HUDEP-2 (cell line): ENCODE measurements at regions not wholly inside any gene's neighbourhood (a gene's known extent, or its start where the extent isn't known, plus 50 kb on each side); places are given as distances from the start of the nearest gene placed in this dataset.
"Not testable (repeated sequence)": the region's sequence is repeated elsewhere in the genome, so short reads cannot be mapped to it uniquely, and the experiment has no call there.

Experiments used
- DNase-seq, 76 experiments: peaks; one replicate each; lab custom pipeline; 2025; ENCODE audit not compliant: unreplicated experiment in 76 of 76; lab: John Stamatoyannopoulos, UW

- DNase-seq: no peak
Observed at GRCh38 chr16:56029026-56029425, 153.9 kb upstream of the CES5A start.

DNA sequence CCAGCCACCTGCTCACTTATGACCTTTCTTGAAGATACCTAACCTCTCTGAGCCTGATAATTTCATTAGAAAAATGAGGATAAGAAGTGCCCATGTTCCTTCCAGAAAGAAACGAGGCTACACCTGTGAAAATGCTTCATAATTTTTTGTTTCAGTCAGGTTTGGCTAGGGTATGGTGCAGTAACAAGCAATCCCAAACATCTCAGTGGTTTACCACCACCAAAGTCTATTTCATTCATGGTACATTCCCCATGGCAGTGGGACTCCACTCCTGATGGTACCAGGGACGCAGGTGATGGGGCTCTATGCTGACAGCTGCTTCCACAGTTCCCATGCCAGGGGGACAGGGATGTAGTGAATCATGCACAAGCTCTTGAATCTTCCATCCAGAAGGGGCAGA, 147.6 kb upstream of the CES5A start:
- no peak for DNase-seq

DNA sequence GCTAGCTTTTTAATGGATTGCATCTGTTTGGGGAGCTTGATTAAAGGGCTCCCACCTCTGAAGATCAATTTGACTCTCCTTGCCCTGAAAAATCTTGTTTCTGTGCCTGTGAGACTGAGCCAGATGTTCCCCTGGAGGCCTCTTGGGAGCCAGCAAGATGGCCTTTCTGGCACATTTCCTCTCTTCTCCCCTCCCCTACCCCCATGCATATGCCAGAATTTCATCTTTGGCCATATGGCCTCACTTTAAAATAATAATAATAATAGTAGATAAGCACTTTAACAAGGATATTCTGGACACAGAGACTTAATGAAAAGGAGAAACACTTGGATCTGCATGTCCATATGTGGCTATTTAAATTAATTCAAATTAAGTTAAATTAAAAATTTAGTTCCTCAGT, 144.1 kb upstream of the CES5A start:
- DNase-seq: no peak

- DNase-seq: peak in 43 of 76 experiments; percentile 1 to 58 (median 19)
Observed at GRCh38 chr16:56013962-56014552, 138.9 kb upstream of the CES5A start.

- DNase-seq: no peak
Observed at GRCh38 chr16:56012482-56012811, 137.3 kb upstream of the CES5A start.

- no peak for DNase-seq
Observed at GRCh38 chr16:56011808-56012481, 136.8 kb upstream of the CES5A start.

GRCh38 chr16:56005958-56006357, 130.8 kb upstream of the CES5A start:
- no peak for DNase-seq

GRCh38 chr16:55999683-56000082, 124.5 kb upstream of the CES5A start:
- no peak for DNase-seq

DNA sequence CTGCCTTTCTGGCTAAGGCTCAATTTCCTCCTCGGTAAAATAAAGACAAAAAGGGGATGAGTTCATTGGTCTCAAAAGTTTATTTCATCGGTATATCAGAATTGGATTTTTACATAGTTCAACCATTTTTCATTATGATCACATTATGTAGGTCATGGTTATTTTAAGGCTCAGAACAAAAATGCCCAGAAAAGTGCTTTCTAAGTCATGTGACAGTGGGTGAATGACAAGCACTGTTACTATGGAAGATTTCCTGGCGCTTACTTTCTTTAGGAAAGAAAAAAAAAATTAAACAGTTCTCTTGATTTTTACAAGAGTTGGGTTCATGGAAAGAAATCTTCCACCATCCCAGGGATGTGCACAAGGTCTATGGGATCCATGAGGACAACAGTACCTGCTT, 117.9 kb upstream of the CES5A start:
- DNase-seq: no peak

- DNase-seq: no peak
Observed at GRCh38 chr16:55992551-55992950, 117.4 kb upstream of the CES5A start.

DNA sequence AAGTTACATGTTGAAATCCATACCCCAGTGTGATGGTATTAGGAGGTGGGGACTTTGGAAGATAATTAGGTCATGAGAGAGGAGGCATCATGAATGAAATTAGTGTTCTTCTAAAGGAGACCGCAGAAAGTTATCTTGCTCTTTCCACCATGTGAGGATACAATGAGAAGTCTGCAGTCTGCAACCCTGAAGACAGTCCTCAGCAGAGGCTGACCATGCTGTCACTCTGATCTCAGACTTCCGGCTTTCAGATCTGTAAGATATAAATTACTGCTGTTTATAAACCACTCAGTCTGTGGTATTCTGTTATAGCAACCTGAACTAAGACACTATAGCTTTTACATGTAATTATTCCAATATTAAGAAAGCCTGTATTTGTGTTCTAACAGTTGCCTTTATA, 116.7 kb upstream of the CES5A start:
- no peak for DNase-seq

- no peak for DNase-seq
Observed at GRCh38 chr16:55989569-55989907, 114.4 kb upstream of the CES5A start.

- not testable (repeated sequence) for DNase-seq
Observed at GRCh38 chr16:55988850-55989568, 113.8 kb upstream of the CES5A start.

DNA sequence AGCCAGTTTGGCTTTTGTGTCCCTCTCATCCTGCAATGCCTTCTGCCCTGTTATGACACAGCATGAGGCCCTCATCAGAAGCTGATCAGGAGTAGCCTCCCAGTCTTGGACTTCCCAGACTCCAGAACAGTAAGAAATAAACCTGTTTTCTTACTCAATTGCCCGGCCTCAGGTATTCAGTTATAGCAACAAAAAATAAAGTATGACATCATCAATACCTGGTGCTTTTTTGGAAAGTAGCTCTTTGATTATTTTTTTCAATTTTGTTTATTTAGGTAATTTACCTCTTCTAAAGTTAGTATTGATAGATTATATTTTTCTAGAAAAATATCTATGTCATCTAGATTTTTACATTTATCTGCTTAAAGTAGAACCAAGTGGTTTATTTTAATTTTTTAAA, 112.8 kb upstream of the CES5A start:
- no peak for DNase-seq

DNA sequence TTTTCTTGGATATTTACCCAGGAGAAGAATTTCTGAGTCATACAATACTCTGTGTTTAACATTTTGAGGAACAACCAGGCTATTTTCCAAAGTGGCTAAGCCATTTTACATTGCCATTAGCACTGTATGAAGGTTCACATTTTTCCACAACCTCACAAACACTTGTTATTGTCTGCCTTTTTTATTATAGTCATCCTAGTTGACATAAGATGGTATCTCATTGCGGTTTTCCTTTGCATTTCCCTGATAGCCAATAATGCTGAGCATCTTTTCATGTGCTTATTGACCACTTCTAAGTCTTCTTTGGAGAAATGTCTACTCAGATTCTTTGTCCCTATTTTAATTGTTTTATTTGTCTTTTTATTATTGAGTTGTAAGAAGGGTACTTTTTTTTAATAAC, 107.4 kb upstream of the CES5A start:
- no peak for DNase-seq

DNA sequence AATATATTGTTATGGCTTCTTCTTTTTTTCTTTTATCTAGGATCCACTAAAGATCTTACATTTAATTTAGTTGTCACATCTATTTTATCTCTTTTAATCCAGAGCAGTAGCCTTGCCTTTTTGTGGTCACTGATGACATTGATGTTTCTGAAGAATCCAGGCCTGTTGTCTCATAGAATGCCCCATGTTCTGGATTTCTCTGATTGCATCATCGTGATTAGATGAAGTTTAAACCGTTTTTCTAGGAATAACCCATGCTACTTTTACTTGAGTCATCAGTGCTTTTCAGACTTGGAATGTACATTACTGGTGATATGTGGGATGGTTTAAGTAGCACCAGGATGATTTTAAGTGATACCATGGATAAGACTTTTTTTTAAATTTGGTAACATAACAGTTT, 106.4 kb upstream of the CES5A start:
- no peak for DNase-seq

DNA sequence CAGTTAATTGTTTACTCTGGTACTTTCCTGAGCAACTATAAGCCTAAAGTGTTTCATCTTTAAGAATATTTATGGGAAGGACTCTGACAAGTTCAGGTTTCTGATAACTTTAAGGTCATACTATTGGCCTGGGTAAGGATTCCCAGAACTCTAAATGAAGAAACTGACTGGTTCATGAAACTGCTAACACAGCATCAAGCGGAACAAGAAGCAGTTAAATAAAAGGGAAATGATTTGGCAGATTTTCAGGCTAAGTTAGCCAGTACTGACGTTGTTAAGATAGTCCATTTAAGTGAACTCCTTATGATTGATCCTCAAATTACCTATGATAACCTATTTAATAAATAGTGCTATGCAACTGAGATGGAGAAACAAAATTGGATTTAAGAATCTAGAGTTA, 101.6 kb upstream of the CES5A start:
- DNase-seq: no peak

GRCh38 chr16:55971447-55971846, 96.3 kb upstream of the CES5A start:
- DNase-seq: no peak

GRCh38 chr16:55968221-55968620, 93.0 kb upstream of the CES5A start:
- DNase-seq: no peak

- DNase-seq: no peak
Observed at GRCh38 chr16:55964923-55965475, 89.8 kb upstream of the CES5A start.

GRCh38 chr16:55955845-55956244, 80.7 kb upstream of the CES5A start:
- no peak for DNase-seq

GRCh38 chr16:55955424-55955823, 80.3 kb upstream of the CES5A start:
- DNase-seq: no peak
